Choroid plexus epithelial cell (primary cell): ENCODE measurements at regions not wholly inside any gene's neighbourhood (a gene's known extent, or its start where the extent isn't known, plus 50 kb on each side); places are given as distances from the start of the nearest gene placed in this dataset.
"Not testable (repeated sequence)": the region's sequence is repeated elsewhere in the genome, so short reads cannot be mapped to it uniquely, and the experiment has no call there.

Experiments used
- DNase-seq: peaks from one replicate; pipeline ENCODE4 v3.0.0-alpha.2; 2010; ENCODE audit warnings: low read depth
- H3K4me3 ChIP-seq: 2 replicates; pipeline ENCODE4 v1.5.1; 2011; ENCODE audit warnings: low read depth, mild to moderate bottlenecking, control low read depth, low read length, moderate library complexity
- TF ChIP-seq, protein P1 (sequence below): conservative IDR thresholded peaks from 2 replicates; pipeline ENCODE4 v1.5.1; 2011; ENCODE audit warnings: low read depth, mild to moderate bottlenecking, control low read depth, inconsistent platforms, low read length, moderate library complexity

DNA sequence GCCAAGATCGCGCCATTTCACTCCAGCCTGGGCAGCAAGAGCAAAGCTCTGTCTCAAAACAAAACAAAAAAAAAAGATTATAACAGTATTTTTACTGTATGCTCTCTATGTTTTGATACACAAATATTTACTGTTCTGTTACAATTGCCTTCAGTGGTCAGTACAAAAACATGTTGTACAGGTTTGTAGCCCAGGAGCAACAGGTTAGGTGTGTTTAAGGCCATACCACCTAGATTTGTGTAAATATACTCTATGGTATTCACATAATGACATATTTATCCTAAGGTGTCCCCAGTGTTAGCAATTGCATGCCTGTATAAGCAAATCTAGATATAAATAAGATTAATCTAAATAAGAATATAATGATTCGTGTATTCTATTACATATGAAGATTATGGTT lies 625.0 kb downstream of the TMEM182 start:
- TF ChIP-seq, protein P1, sequence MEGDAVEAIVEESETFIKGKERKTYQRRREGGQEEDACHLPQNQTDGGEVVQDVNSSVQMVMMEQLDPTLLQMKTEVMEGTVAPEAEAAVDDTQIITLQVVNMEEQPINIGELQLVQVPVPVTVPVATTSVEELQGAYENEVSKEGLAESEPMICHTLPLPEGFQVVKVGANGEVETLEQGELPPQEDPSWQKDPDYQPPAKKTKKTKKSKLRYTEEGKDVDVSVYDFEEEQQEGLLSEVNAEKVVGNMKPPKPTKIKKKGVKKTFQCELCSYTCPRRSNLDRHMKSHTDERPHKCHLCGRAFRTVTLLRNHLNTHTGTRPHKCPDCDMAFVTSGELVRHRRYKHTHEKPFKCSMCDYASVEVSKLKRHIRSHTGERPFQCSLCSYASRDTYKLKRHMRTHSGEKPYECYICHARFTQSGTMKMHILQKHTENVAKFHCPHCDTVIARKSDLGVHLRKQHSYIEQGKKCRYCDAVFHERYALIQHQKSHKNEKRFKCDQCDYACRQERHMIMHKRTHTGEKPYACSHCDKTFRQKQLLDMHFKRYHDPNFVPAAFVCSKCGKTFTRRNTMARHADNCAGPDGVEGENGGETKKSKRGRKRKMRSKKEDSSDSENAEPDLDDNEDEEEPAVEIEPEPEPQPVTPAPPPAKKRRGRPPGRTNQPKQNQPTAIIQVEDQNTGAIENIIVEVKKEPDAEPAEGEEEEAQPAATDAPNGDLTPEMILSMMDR: no peak
- DNase-seq: no peak
- H3K4me3 ChIP-seq: no peak overlapping the region

DNA sequence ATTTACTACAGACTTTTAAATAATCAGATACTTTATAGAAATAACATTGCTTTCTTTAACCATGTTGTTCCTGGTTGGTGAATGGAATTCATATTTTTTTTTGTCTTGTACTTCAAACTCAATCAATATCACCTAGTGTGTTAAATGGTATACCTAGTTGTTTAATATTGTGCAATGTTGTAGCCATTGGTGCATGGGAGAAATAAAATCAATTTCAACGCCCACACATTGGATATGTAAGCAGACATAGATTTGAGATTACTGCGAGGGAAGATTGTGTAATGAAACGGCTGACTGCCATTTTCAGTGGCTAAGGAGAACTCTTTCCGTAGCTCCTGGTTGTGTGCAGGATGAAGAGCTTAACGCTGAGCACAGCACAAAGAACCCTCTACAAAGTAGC lies 626.1 kb downstream of the TMEM182 start:
- no peak overlapping the region for H3K4me3 ChIP-seq
- TF ChIP-seq, protein P1: no peak
- DNase-seq: no peak

DNA sequence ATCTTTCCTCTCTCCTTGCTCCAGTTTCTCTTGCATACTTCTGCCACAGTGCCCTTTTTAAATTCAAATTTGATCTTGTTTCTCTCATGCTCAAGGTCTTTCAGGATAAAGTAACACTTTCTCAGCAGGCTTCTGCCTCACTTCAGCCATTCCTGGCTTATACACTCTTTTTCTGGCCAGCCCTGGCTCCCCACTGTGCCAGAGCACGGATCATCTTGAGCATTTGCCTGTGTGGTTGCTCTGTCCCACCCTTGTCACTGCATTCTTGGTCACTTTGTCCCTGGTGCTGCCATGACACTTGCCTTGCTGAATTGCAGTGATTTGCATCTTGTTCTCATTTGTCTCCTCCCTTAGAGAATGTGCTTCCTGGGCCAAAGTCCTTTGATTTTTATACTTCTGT lies 634.3 kb downstream of the TMEM182 start:
- DNase-seq: no peak
- TF ChIP-seq, protein P1: no peak
- H3K4me3 ChIP-seq: no peak overlapping the region

DNA sequence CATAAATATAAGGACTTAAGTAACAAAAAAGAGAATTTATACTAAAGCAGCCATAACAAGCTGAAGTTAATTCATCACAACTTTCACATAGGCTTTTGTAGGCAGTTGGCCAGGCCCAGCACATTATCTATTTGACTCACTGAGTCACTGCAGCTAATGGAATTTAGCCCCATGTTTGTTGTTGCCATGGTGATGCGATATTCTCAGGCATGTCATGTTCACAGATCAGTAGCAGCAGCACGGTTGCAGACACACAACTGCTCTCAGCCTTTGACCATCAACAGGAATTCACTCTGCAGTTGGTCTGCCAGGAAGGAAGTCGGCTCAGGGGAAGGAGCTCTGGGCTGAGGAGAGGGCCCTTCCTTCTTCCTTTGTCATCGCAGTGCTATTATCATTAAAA lies 639.8 kb downstream of the TMEM182 start:
- DNase-seq: peak; percentile 78
- H3K4me3 ChIP-seq: no peak overlapping the region
- TF ChIP-seq, protein P1: no peak

DNA sequence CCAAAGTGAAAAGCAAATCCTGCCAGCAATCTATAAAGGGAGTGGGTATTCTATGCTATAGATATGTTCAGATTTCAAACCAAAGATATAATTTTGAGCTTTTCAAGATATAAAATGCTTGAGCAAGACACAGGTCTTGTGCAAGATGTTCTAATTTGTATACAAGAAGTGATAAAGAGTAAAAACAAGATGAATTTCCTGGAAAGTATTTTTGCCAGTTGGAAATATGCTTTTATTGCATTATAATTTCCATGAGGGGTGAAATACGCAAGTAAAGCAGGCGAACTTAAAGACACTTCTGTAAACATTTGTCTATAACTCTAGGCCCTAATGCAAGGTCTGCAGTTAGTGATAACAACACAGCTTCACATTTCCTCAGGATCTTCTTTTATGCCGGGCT lies 640.5 kb downstream of the TMEM182 start:
- DNase-seq: no peak
- TF ChIP-seq, protein P1: no peak
- no peak overlapping the region for H3K4me3 ChIP-seq

DNA sequence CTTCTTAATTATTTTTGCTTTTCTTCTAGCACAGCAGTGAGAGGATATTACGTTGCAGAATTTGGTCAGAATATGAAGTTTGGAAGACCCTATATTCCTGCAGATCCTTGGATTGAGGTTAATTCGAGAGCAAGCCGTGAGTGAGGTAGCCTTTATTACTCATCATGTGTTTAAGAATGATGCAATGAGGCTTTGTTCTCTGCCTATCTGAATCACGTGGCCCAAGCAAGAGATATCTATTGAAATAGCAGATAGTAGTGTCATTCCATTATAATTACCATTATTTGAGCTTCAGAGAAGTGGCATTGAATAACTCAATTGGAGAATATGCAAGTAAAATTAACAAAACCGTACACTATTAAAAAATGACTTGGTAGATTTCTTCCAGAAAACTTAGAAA lies 641.1 kb downstream of the TMEM182 start:
- no peak for DNase-seq
- TF ChIP-seq, protein P1: no peak

DNA sequence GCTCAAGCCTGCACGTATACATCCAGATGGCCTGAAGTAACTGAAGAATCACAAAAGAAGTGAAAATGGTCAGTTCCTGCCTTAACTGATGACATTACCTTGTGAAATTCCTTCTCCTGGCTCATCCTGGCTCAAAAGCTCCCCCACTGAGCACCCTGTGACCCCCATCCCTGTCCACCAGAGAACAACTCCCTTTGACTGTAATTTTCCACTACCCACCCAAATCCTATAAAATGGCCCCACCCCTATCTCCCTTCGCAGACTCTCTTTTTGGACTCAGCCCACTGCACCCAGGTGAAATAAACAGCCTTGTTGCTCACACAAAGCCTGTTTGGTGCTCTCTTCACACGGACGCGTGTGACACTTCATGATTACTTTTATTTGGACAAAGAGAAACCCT lies 641.6 kb downstream of the TMEM182 start:
- not testable (repeated sequence) for DNase-seq

More for the DNA sequence above, 641.1 kb downstream of the TMEM182 start:
- no peak overlapping the region for H3K4me3 ChIP-seq

DNA sequence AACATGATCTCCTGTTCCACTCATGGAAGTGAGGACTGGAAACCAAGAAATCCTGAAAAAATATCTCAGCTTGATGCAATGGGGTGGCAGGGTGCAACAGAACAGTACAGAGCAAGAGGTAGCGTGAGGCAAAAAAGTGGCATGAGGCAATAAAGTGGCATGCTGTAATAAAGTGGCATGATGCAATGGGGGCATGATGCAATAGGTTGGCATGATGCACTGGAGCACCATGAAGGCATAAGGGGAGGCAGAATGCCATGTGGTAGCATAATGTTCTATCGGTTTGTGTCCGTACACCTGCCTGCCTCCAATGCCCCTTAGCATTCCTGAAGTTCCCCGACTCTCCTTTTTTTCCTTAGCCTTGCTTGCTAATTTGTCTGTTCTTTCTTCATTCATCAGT lies 648.4 kb downstream of the TMEM182 start:
- TF ChIP-seq, protein P1: no peak
- H3K4me3 ChIP-seq: no peak overlapping the region
- DNase-seq: no peak

More for the DNA sequence above, 641.6 kb downstream of the TMEM182 start:
- not testable (repeated sequence) for H3K4me3 ChIP-seq
